Brain microvascular endothelial cell (primary cell): ENCODE measurements at regions not wholly inside any gene's neighbourhood (a gene's known extent, or its start where the extent isn't known, plus 50 kb on each side); places are given as distances from the start of the nearest gene placed in this dataset.

Experiments used
- DNase-seq: peaks from one replicate; pipeline ENCODE4 v3.0.0-alpha.2; 2020
- H3K27ac ChIP-seq: fragments of 250-450 bp; sonication (Bioruptor Pico); 2 replicates; pipeline ENCODE4 v1.5.1; 2020; ENCODE audit warnings: mild to moderate bottlenecking, moderate library complexity
- H3K27me3 ChIP-seq: fragments of 250-450 bp; sonication (Bioruptor Pico); replicated peaks from 2 replicates; pipeline ENCODE4 v1.5.1; 2020; ENCODE audit warnings: mild to moderate bottlenecking
- H3K36me3 ChIP-seq: fragments of 250-450 bp; sonication (Bioruptor Pico); replicated peaks from 2 replicates; pipeline ENCODE4 v1.5.1; 2020; ENCODE audit warnings: mild to moderate bottlenecking
- H3K4me3 ChIP-seq: 2 replicates; pipeline ENCODE4 v1.5.1; 2011; ENCODE audit warnings: low read depth, mild to moderate bottlenecking, control low read depth, low read length, moderate library complexity
- CTCF ChIP-seq: IDR thresholded peaks from 2 replicates; pipeline ENCODE4 v1.5.1; 2011; ENCODE audit warnings: low read depth, mild to moderate bottlenecking, moderate library complexity, low read length, control low read depth, inconsistent platforms; ENCODE audit errors: missing control alignments
- in situ Hi-C: cut with HindIII; loops from 2 replicates; pipeline ENCODE4 v1.10.0; 2017; ENCODE audit warnings: low sequenced_read_pairs, low pct_ligation_motif_present

GRCh38 chr13:50219743-50220142, 204.5 kb downstream of the KCNRG start:
- no peak for DNase-seq
- in situ Hi-C loops: no loop called here
- no peak overlapping the region for H3K27ac ChIP-seq
- H3K27me3 ChIP-seq: no peaks in the 10 kb centered on the region
- H3K4me3 ChIP-seq: no peak overlapping the region
- TF ChIP-seq CTCF: no peak
- no peaks in the 10 kb centered on the region for H3K36me3 ChIP-seq

- no peak overlapping the region for H3K27ac ChIP-seq
- H3K4me3 ChIP-seq: no peak overlapping the region
- in situ Hi-C loops: no loop called here
- H3K27me3 ChIP-seq: no peaks in the 10 kb centered on the region
- no peak for DNase-seq
- no peak for TF ChIP-seq CTCF
- H3K36me3 ChIP-seq: no peaks in the 10 kb centered on the region
Measured at GRCh38 chr13:50220938-50221337, 205.7 kb downstream of the KCNRG start.

- no peak for TF ChIP-seq CTCF
- DNase-seq: peak; percentile 83
Measured at GRCh38 chr13:50222569-50223332, 207.5 kb downstream of the KCNRG start.

GRCh38 chr13:50224534-50224933, 209.3 kb downstream of the KCNRG start:
- in situ Hi-C loops: no loop called here
- TF ChIP-seq CTCF: no peak
- Histone ChIP-seq H3K27me3 (no peaks in the 10 kb centered on the region), H3K36me3 (no peaks in the 10 kb centered on the region), H3K4me3 (no peak overlapping the region), H3K27ac (no peak overlapping the region)
- peak; percentile 62 for DNase-seq

More at GRCh38 chr13:50222569-50223332, 207.5 kb downstream of the KCNRG start:
- no peaks in the 10 kb centered on the region for H3K27me3 ChIP-seq
- H3K4me3 ChIP-seq: peak overlapping the region; percentile 10
- in situ Hi-C loops: no loop called here
- H3K36me3 ChIP-seq: no peaks in the 10 kb centered on the region
- peak overlapping the region; percentile 86 for H3K27ac ChIP-seq

GRCh38 chr13:50225193-50226155, 210.2 kb downstream of the KCNRG start:
- DNase-seq: no peak
- in situ Hi-C loops: no loop called here
- Histone ChIP-seq H3K4me3 (no peak overlapping the region), H3K36me3 (no peaks in the 10 kb centered on the region), H3K27me3 (no peaks in the 10 kb centered on the region), H3K27ac (no peak overlapping the region)
- no peak for TF ChIP-seq CTCF
